ENCODE measurements at regions not wholly inside any gene's neighbourhood (a gene's known extent, or its start where the extent isn't known, plus 50 kb on each side); places are given as distances from the start of the nearest gene placed in this dataset.
"Not testable (repeated sequence)": the region's sequence is repeated elsewhere in the genome, so short reads cannot be mapped to it uniquely, and the experiment has no call there.

- Histone ChIP-seq H3K36me3 (ENCODE audit: low read depth, missing control alignments) (no peaks in the 10 kb centered on the region), H3K4me3 (no peak overlapping the region), H3K27ac (no peak overlapping the region), H3K4me1 (no peaks in the 10 kb centered on the region), H3K27me3 (no peaks in the 10 kb centered on the region), H3K9me3 (no peaks in the 10 kb centered on the region)
- intact Hi-C loops (cut with DNase I; ENCODE audit: low total_unique reads): no loop called here
- WGBS, 2 donors: 94 to 97% methylated on average over 2 of the region's 2 CpGs
- TF ChIP-seq POLR2A (IDR thresholded peaks at IDR 0.05) (no peak), CTCF (IDR thresholded peaks at IDR 0.05) (no peak)
- DNase-seq: no peak
Measured at GRCh38 chr2:16925145-16925544, 259.5 kb upstream of the CYRIA start.

- H3K4me3 ChIP-seq; H3K27me3 ChIP-seq; H3K36me3 ChIP-seq (ENCODE audit: low read depth, missing control alignments); H3K27ac ChIP-seq; DNase-seq; H3K9me3 ChIP-seq; intact Hi-C loops (cut with DNase I; ENCODE audit: low total_unique reads); H3K4me1 ChIP-seq: not testable (repeated sequence)
- 75 to 79% methylated on average over 3 of the region's 3 CpGs for WGBS, 2 donors
Measured at GRCh38 chr2:16915341-16915755, 249.7 kb upstream of the CYRIA start.

- H3K27ac ChIP-seq: no peak overlapping the region
- no peaks in the 10 kb centered on the region for H3K9me3 ChIP-seq
- no peaks in the 10 kb centered on the region for H3K27me3 ChIP-seq
- no peaks in the 10 kb centered on the region for H3K4me1 ChIP-seq
- TF ChIP-seq POLR2A (IDR thresholded peaks at IDR 0.05): no peak
- TF ChIP-seq CTCF (IDR thresholded peaks at IDR 0.05): no peak
- intact Hi-C loops (cut with DNase I; ENCODE audit: low total_unique reads): no loop called here
- WGBS, 2 donors: 78 to 80% methylated on average over 3 of the region's 3 CpGs
- H3K4me3 ChIP-seq: no peak overlapping the region
- no peaks in the 10 kb centered on the region for H3K36me3 ChIP-seq (ENCODE audit: low read depth, missing control alignments)
- no peak for DNase-seq
Measured at GRCh38 chr2:16911746-16912145, 246.1 kb upstream of the CYRIA start.

GRCh38 chr2:16908656-16909055 is 243.0 kb upstream of the CYRIA start:
- Histone ChIP-seq H3K27ac (no peak overlapping the region), H3K4me3 (no peak overlapping the region), H3K27me3 (no peaks in the 10 kb centered on the region), H3K9me3 (no peaks in the 10 kb centered on the region), H3K4me1 (no peaks in the 10 kb centered on the region), H3K36me3 (ENCODE audit: low read depth, missing control alignments) (no peaks in the 10 kb centered on the region)
- intact Hi-C loops (cut with DNase I; ENCODE audit: low total_unique reads): no loop called here
- WGBS, 2 donors: 42 to 43% methylated on average over 1 of the region's 1 CpG
- DNase-seq: no peak
- TF ChIP-seq CTCF (IDR thresholded peaks at IDR 0.05) (no peak), POLR2A (IDR thresholded peaks at IDR 0.05) (no peak)

- no peaks in the 10 kb centered on the region for H3K27me3 ChIP-seq
- H3K9me3 ChIP-seq: no peaks in the 10 kb centered on the region
- H3K4me3 ChIP-seq: no peak overlapping the region
- 68 to 71% methylated on average over 3 of the region's 3 CpGs for WGBS, 2 donors
- TF ChIP-seq POLR2A (IDR thresholded peaks at IDR 0.05): no peak
- no peak for TF ChIP-seq CTCF (IDR thresholded peaks at IDR 0.05)
- no peaks in the 10 kb centered on the region for H3K36me3 ChIP-seq (ENCODE audit: low read depth, missing control alignments)
- intact Hi-C loops (cut with DNase I; ENCODE audit: low total_unique reads): no loop called here
- H3K27ac ChIP-seq: no peak overlapping the region
- DNase-seq: no peak
- H3K4me1 ChIP-seq: no peaks in the 10 kb centered on the region
Measured at GRCh38 chr2:16907645-16908282, 242.1 kb upstream of the CYRIA start.

- intact Hi-C loops (cut with DNase I; ENCODE audit: low total_unique reads); DNase-seq: not testable (repeated sequence)
- 97 to 98% methylated on average over 5 of the region's 5 CpGs for WGBS, 2 donors
Measured at GRCh38 chr2:16905325-16905724, 239.7 kb upstream of the CYRIA start.

More at GRCh38 chr2:16905325-16905724, 239.7 kb upstream of the CYRIA start:
- not testable (repeated sequence) for H3K4me3 ChIP-seq; H3K4me1 ChIP-seq; H3K27ac ChIP-seq; H3K9me3 ChIP-seq; H3K36me3 ChIP-seq (ENCODE audit: low read depth, missing control alignments); H3K27me3 ChIP-seq

All from testis (tissue), 2 donors.